KMS-11 (cell line): ENCODE measurements at regions not wholly inside any gene's neighbourhood (a gene's known extent, or its start where the extent isn't known, plus 50 kb on each side); places are given as distances from the start of the nearest gene placed in this dataset.
A peak's percentile ranks its signal among the peaks of the same experiment; 100 is the strongest.

Source experiments
- H2AFZ ChIP-seq: fragments of 200-600 bp; sonication (generic); 2 replicates; pipeline ENCODE4 v1.6.1; 2016; ENCODE audit warnings: antibody characterized with exemption, mixed run types, low read depth
- H3K27ac ChIP-seq: fragments of 200-600 bp; sonication (generic); 2 replicates; pipeline ENCODE4 v1.6.1; 2016; ENCODE audit warnings: mild to moderate bottlenecking, mixed run types
- H3K27me3 ChIP-seq: fragments of 200-600 bp; sonication (generic); 2 replicates; pipeline ENCODE4 v1.6.1; 2017; ENCODE audit warnings: mild to moderate bottlenecking, low read depth, mixed run types, moderate library complexity; ENCODE audit not compliant: insufficient read depth
- H3K36me3 ChIP-seq: fragments of 200-600 bp; sonication (generic); 2 replicates; pipeline ENCODE4 v1.6.1; 2017; ENCODE audit warnings: mild to moderate bottlenecking, mixed run types; ENCODE audit not compliant: insufficient read depth
- H3K4me1 ChIP-seq: fragments of 200-600 bp; sonication (generic); 2 replicates; pipeline ENCODE4 v1.6.1; 2016; ENCODE audit warnings: mild to moderate bottlenecking, low read depth, mixed run types; ENCODE audit not compliant: poor library complexity, severe bottlenecking
- H3K4me2 ChIP-seq: fragments of 200-600 bp; sonication (generic); 2 replicates; pipeline ENCODE4 v1.7.0; 2016; ENCODE audit warnings: mild to moderate bottlenecking, mixed run types
- H3K4me3 ChIP-seq: fragments of 200-600 bp; sonication (generic); IDR thresholded peaks from 2 replicates; pipeline ENCODE4 v1.6.1; 2017; ENCODE audit warnings: low read depth, low read length, mixed read lengths; ENCODE audit not compliant: insufficient read depth
- H3K79me2 ChIP-seq: fragments of 200-600 bp; sonication (generic); 2 replicates; pipeline ENCODE4 v1.6.1; 2016; ENCODE audit warnings: low read depth, mixed run types; ENCODE audit not compliant: insufficient read depth
- H3K9ac ChIP-seq: fragments of 200-600 bp; sonication (generic); 2 replicates; pipeline ENCODE4 v1.6.1; 2016; ENCODE audit warnings: mild to moderate bottlenecking, mixed run types
- H4K20me1 ChIP-seq: fragments of 200-600 bp; sonication (generic); 2 replicates; pipeline ENCODE4 v1.6.1; 2016; ENCODE audit warnings: mild to moderate bottlenecking, mixed run types; ENCODE audit not compliant: insufficient read depth
- CTCF ChIP-seq: fragments of 200-600 bp; sonication (generic); conservative IDR thresholded peaks from 2 replicates; pipeline ENCODE4 v1.6.1; 2017; ENCODE audit warnings: low read depth, mild to moderate bottlenecking, antibody characterized with exemption, low read length, moderate library complexity, mixed read lengths

GRCh38 chr10:2979306-2979705 is 88.0 kb upstream of the PFKP start:
- H3K4me1 ChIP-seq, result peaks cover 12% of the 10 kb centered on the region
- no peak overlapping the region for H2AFZ ChIP-seq
- no peak overlapping the region for H3K27ac ChIP-seq
- no peaks in the 10 kb centered on the region for H4K20me1 ChIP-seq
- no peaks in the 10 kb centered on the region for H3K27me3 ChIP-seq
- H3K36me3 ChIP-seq, result no peaks in the 10 kb centered on the region
- H3K4me2 ChIP-seq, result no peak overlapping the region
- H3K79me2 ChIP-seq, result no peaks in the 10 kb centered on the region
- H3K9ac ChIP-seq, result no peak overlapping the region
- no peak overlapping the region for H3K4me3 ChIP-seq
- no peak for TF ChIP-seq CTCF

GRCh38 chr10:2978574-2979273 is 88.6 kb upstream of the PFKP start:
- Histone ChIP-seq H3K4me3 (no peak overlapping the region), H3K4me2 (no peak overlapping the region), H3K27me3 (no peaks in the 10 kb centered on the region), H3K79me2 (no peaks in the 10 kb centered on the region), H3K36me3 (no peaks in the 10 kb centered on the region), H2AFZ (no peak overlapping the region), H3K4me1 (peaks cover 12% of the 10 kb centered on the region), H4K20me1 (no peaks in the 10 kb centered on the region), H3K9ac (no peak overlapping the region), H3K27ac (no peak overlapping the region)
- TF ChIP-seq CTCF, result no peak

- Histone ChIP-seq H3K27ac (no peak overlapping the region), H3K4me1 (peaks cover 12% of the 10 kb centered on the region), H3K4me2 (no peak overlapping the region), H2AFZ (peak overlapping the region; percentile 53; the same call in 1 of the 2 replicates), H3K4me3 (no peak overlapping the region), H4K20me1 (no peaks in the 10 kb centered on the region), H3K79me2 (no peaks in the 10 kb centered on the region), H3K27me3 (no peaks in the 10 kb centered on the region), H3K36me3 (no peaks in the 10 kb centered on the region), H3K9ac (no peak overlapping the region)
- peak; percentile 75 for TF ChIP-seq CTCF
Observed at GRCh38 chr10:2978111-2978510, 89.2 kb upstream of the PFKP start.

- H3K36me3 ChIP-seq, result no peaks in the 10 kb centered on the region
- H3K4me2 ChIP-seq, result no peak overlapping the region
- no peak overlapping the region for H3K4me3 ChIP-seq
- no peak overlapping the region for H3K9ac ChIP-seq
- H2AFZ ChIP-seq, result no peak overlapping the region
- H3K27me3 ChIP-seq, result no peaks in the 10 kb centered on the region
- TF ChIP-seq CTCF, result no peak
- H3K27ac ChIP-seq, result no peak overlapping the region
- H3K4me1 ChIP-seq, result peaks cover 12% of the 10 kb centered on the region
- H3K79me2 ChIP-seq, result no peaks in the 10 kb centered on the region
- H4K20me1 ChIP-seq, result no peaks in the 10 kb centered on the region
Observed at GRCh38 chr10:2974503-2975207, 92.7 kb upstream of the PFKP start.
